ENCODE measurements at regions not wholly inside any gene's neighbourhood (a gene's known extent, or its start where the extent isn't known, plus 50 kb on each side); places are given as distances from the start of the nearest gene placed in this dataset.
"Not testable (repeated sequence)": the region's sequence is repeated elsewhere in the genome, so short reads cannot be mapped to it uniquely, and the experiment has no call there.

- intact Hi-C loops (cut with micrococcal nuclease; ENCODE audit: unreplicated experiment) (no loop called here), in situ Hi-C loops (cut with MboI) (no loop called here)
- ChIA-PET CTCF (no interaction called here), POLR2A (no interaction called here), SMC1A (ENCODE audit: uncharacterized antibody, unreplicated experiment) (no interaction called here), RAD21 (ENCODE audit: unreplicated experiment) (no interaction called here)
- Histone ChIP-seq H3K27ac (ENCODE audit: control insufficient read depth, insufficient read depth) (no peak overlapping the region), H3K36me3 (ENCODE audit: control insufficient read depth in 2 of 2, insufficient read depth in 2 of 2, low read length in 1 of 2) (no peaks in the 10 kb centered on the region), H3K9me3 (replicated peaks; ENCODE audit: control insufficient read depth, insufficient read depth, low read length) (no peaks in the 10 kb centered on the region), H3K27me3 (replicated peaks in 1 of 2; ENCODE audit: control insufficient read depth in 2 of 2, insufficient read depth in 2 of 2, low read length in 1 of 2) (no peaks in the 10 kb centered on the region), H3K4me2 (ENCODE audit: control insufficient read depth, insufficient read depth) (no peak overlapping the region), H3K4me1 (ENCODE audit: control insufficient read depth, insufficient read depth, low read length) (no peaks in the 10 kb centered on the region), H2AFZ (ENCODE audit: control insufficient read depth, low read depth, low read length) (no peak overlapping the region), H3K79me2 (ENCODE audit: control insufficient read depth, insufficient read depth, low read length) (no peaks in the 10 kb centered on the region), H3K9ac (ENCODE audit: control insufficient read depth, insufficient read depth, low read length) (no peak overlapping the region), H3K4me3 (no peak overlapping the region), H4K20me1 (ENCODE audit: control insufficient read depth, insufficient read depth) (no peaks in the 10 kb centered on the region)
- no peak for DNase-seq (ENCODE audit: low read depth, low spot score)
- WGBS (ENCODE audit: insufficient coverage, insufficient replicate concordance, low lambda C conversion rate, missing lambda C conversion rate) = 40% methylated on average over 4 of the region's 4 CpGs
- BruUV-seq (replicated peaks) = no TSS peak
- no peak for FAIRE-seq
- ATAC-seq = no peak
- TF ChIP-seq TCF12 (IDR thresholded peaks at IDR 0.05; ENCODE audit: low read depth, low read length) (no peak), RAD21 (IDR thresholded peaks at IDR 0.05; ENCODE audit: insufficient read depth, low read depth, low read length) (no peak), CHD1 (IDR thresholded peaks at IDR 0.05; ENCODE audit: low read depth, low read length) (no peak), SMAD1 (IDR thresholded peaks at IDR 0.05; ENCODE audit: low read depth, partially characterized antibody) (no peak)
These were observed 60.8 kb upstream of the MID1 start for GRCh38 chrX:10681167-10681566.

DNA sequence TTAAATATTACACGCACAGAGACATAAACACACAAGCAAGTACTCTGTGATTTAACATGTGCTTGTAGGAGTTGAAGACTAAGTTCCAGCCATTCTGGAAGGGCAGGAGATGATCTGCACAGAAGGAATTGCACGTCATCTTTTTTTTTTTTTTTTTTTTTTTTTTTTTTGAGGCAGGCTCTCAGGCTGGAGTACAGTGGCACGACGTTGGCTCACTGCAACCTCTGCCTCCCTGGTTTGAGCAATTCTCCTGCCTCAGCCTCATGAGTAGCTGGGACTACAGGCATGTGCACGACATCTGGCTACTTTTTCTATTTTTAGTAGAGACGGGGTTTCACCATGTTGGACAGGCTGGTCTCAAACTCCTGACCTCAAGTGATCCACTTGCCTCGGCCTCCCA is 63.2 kb upstream of the MID1 start:
- in situ Hi-C loops (cut with MboI); H4K20me1 ChIP-seq (ENCODE audit: control insufficient read depth, insufficient read depth); BruUV-seq (replicated peaks); H3K27me3 ChIP-seq (replicated peaks in 1 of 2; ENCODE audit: control insufficient read depth in 2 of 2, insufficient read depth in 2 of 2, low read length in 1 of 2); H3K79me2 ChIP-seq (ENCODE audit: control insufficient read depth, insufficient read depth, low read length); H3K4me3 ChIP-seq; RAD21 ChIA-PET (ENCODE audit: unreplicated experiment); H3K4me1 ChIP-seq (ENCODE audit: control insufficient read depth, insufficient read depth, low read length); CTCF ChIA-PET; H3K9ac ChIP-seq (ENCODE audit: control insufficient read depth, insufficient read depth, low read length); H3K4me2 ChIP-seq (ENCODE audit: control insufficient read depth, insufficient read depth); H3K36me3 ChIP-seq (ENCODE audit: control insufficient read depth in 2 of 2, insufficient read depth in 2 of 2, low read length in 1 of 2); H2AFZ ChIP-seq (ENCODE audit: control insufficient read depth, low read depth, low read length); H3K9me3 ChIP-seq (replicated peaks; ENCODE audit: control insufficient read depth, insufficient read depth, low read length); POLR2A ChIA-PET; ATAC-seq; FAIRE-seq; DNase-seq (ENCODE audit: low read depth, low spot score); SMC1A ChIA-PET (ENCODE audit: uncharacterized antibody, unreplicated experiment); intact Hi-C loops (cut with micrococcal nuclease; ENCODE audit: unreplicated experiment); H3K27ac ChIP-seq (ENCODE audit: control insufficient read depth, insufficient read depth): not testable (repeated sequence)
- 36% methylated on average over 7 of the region's 7 CpGs for WGBS (ENCODE audit: insufficient coverage, insufficient replicate concordance, low lambda C conversion rate, missing lambda C conversion rate)
